GM10266 (cell line): ENCODE measurements at regions not wholly inside any gene's neighbourhood (a gene's known extent, or its start where the extent isn't known, plus 50 kb on each side); places are given as distances from the start of the nearest gene placed in this dataset.

Source experiments
- DNase-seq: peaks from one replicate; pipeline ENCODE4 v3.0.0; 2012; ENCODE audit errors: extremely low spot score
- CTCF ChIP-seq: IDR thresholded peaks from 2 replicates; pipeline ENCODE4 v1.5.1; 2012; ENCODE audit warnings: mild to moderate bottlenecking, low read depth; ENCODE audit not compliant: control insufficient read depth, insufficient read depth; ENCODE audit errors: missing control alignments

- no peak for TF ChIP-seq CTCF
- no peak for DNase-seq
Observed at GRCh38 chr12:43180242-43180641, 371.8 kb downstream of the ADAMTS20 start.

GRCh38 chr12:43179486-43179885 lies 372.5 kb downstream of the ADAMTS20 start:
- no peak for DNase-seq
- no peak for TF ChIP-seq CTCF

- no peak for DNase-seq
- TF ChIP-seq CTCF, result no peak
Observed at GRCh38 chr12:43177276-43177675, 374.7 kb downstream of the ADAMTS20 start.

GRCh38 chr12:43169115-43169681 lies 382.8 kb downstream of the ADAMTS20 start:
- no peak for DNase-seq
- no peak for TF ChIP-seq CTCF

- no peak for TF ChIP-seq CTCF
- DNase-seq, result no peak
Observed at GRCh38 chr12:43167691-43168090, 384.3 kb downstream of the ADAMTS20 start.

- no peak for TF ChIP-seq CTCF
- DNase-seq, result no peak
Observed at GRCh38 chr12:43165351-43165750, 386.7 kb downstream of the ADAMTS20 start.

- TF ChIP-seq CTCF, result no peak
- DNase-seq, result no peak
Observed at GRCh38 chr12:43162138-43162537, 389.9 kb downstream of the ADAMTS20 start.
